CD8-positive, alpha-beta memory T cell (primary cell): ENCODE measurements at regions not wholly inside any gene's neighbourhood (a gene's known extent, or its start where the extent isn't known, plus 50 kb on each side); places are given as distances from the start of the nearest gene placed in this dataset.

Experiments used
- CTCF ChIA-PET: fragments of 350-600 bp; sonication (Branson Sonifier 250); formaldehyde crosslinking; loops from one replicate; lab custom pipeline; 2021; ENCODE audit warnings: antibody characterized with exemption; lab: Charles Lee
- POLR2A ChIA-PET: fragments of 350-600 bp; sonication (Branson Sonifier 250); formaldehyde crosslinking; loops from one replicate; lab custom pipeline; 2021; ENCODE audit warnings: antibody characterized with exemption; lab: Charles Lee
- DNase-seq, 5 donors: peaks; one replicate each; pipeline versions ENCODE4 v3.0.0 to v3.0.0-alpha.2; 2020 to 2022; ENCODE audit warnings: mixed read lengths in 1 of 5
- H3K27ac ChIP-seq: one replicate; pipeline ENCODE4 v1.7.0; 2013; ENCODE audit warnings: low read depth, mild to moderate bottlenecking, low read length, moderate library complexity
- H3K27me3 ChIP-seq: 2 replicates; pipeline ENCODE4 v1.7.0; 2013; ENCODE audit warnings: low read length, mild to moderate bottlenecking; ENCODE audit not compliant: insufficient read depth, poor library complexity, severe bottlenecking
- H3K36me3 ChIP-seq: 2 replicates; pipeline ENCODE4 v1.7.0; 2013; ENCODE audit warnings: mild to moderate bottlenecking, low read length, moderate library complexity; ENCODE audit not compliant: insufficient read depth
- H3K4me1 ChIP-seq: 2 replicates; pipeline ENCODE4 v1.7.0; 2013; ENCODE audit warnings: mild to moderate bottlenecking, low read length, moderate library complexity; ENCODE audit not compliant: insufficient read depth
- H3K4me3 ChIP-seq: 2 replicates; pipeline ENCODE4 v1.7.0; 2013; ENCODE audit warnings: mild to moderate bottlenecking, low read length
- H3K9me3 ChIP-seq: 2 replicates; pipeline ENCODE4 v1.7.0; 2013; ENCODE audit warnings: mild to moderate bottlenecking, low read length
- H3K27ac Mint-ChIP-seq, 8 donors: one replicate each; pipeline ENCODE4 v1.8.0; 2020 to 2021; ENCODE audit warnings: mixed read lengths in 8 of 8, mild to moderate bottlenecking in 6 of 8, inconsistent platforms in 3 of 8, moderate library complexity in 3 of 8
- H3K27me3 Mint-ChIP-seq, 2 donors: one replicate each; pipeline ENCODE4 v1.8.0; 2020 to 2021; ENCODE audit warnings: mixed read lengths in 2 of 2, mild to moderate bottlenecking in 1 of 2, moderate library complexity in 1 of 2
- H3K36me3 Mint-ChIP-seq, 3 donors: one replicate each; pipeline ENCODE4 v1.8.0; 2020 to 2021; ENCODE audit warnings: mixed read lengths in 3 of 3, inconsistent platforms in 1 of 3, mild to moderate bottlenecking in 1 of 3
- H3K4me1 Mint-ChIP-seq, 3 donors: one replicate each; pipeline ENCODE4 v1.8.0; 2020 to 2021; ENCODE audit warnings: mixed read lengths in 3 of 3, inconsistent platforms in 1 of 3, mild to moderate bottlenecking in 1 of 3
- H3K4me3 Mint-ChIP-seq, 7 donors: one replicate each; pipeline ENCODE4 v1.8.0; 2020 to 2021; ENCODE audit warnings: mixed read lengths in 7 of 7, mild to moderate bottlenecking in 6 of 7, moderate library complexity in 4 of 7, inconsistent platforms in 2 of 7
- H3K9me3 Mint-ChIP-seq, 5 donors: one replicate each; pipeline ENCODE4 v1.8.0; 2020 to 2022; ENCODE audit warnings: mixed read lengths in 5 of 5, mild to moderate bottlenecking in 3 of 5, moderate library complexity in 2 of 5, inconsistent platforms in 1 of 5

GRCh38 chr2:221153226-221153625, 418.9 kb downstream of the EPHA4 start:
- POLR2A ChIA-PET: no interaction called here

GRCh38 chr2:221154176-221154575, 417.9 kb downstream of the EPHA4 start:
- POLR2A ChIA-PET: no interaction called here
- Mint-ChIP-seq H3K9me3 (no peaks in the 10 kb centered on the region), H3K4me1 (no peaks in the 10 kb centered on the region), H3K27me3 (peaks cover 5 to 9% of the 10 kb centered on the region in 2 donors), H3K27ac (no peak overlapping the region), H3K36me3 (no peaks in the 10 kb centered on the region), H3K4me3 (no peak overlapping the region)
- no peak overlapping the region for H3K27ac ChIP-seq
- H3K36me3 ChIP-seq: no peaks in the 10 kb centered on the region
- no peaks in the 10 kb centered on the region for H3K27me3 ChIP-seq
- no peak overlapping the region for H3K4me3 ChIP-seq
- CTCF ChIA-PET: no interaction called here
- H3K9me3 ChIP-seq: no peaks in the 10 kb centered on the region
- DNase-seq: no peak
- H3K4me1 ChIP-seq: no peaks in the 10 kb centered on the region

More at GRCh38 chr2:221153226-221153625, 418.9 kb downstream of the EPHA4 start:
- Mint-ChIP-seq H3K9me3 (no peaks in the 10 kb centered on the region), H3K27ac (no peak overlapping the region), H3K4me3 (no peak overlapping the region), H3K27me3 (peaks cover 5 to 9% of the 10 kb centered on the region in 2 donors), H3K4me1 (no peaks in the 10 kb centered on the region), H3K36me3 (no peaks in the 10 kb centered on the region)
- no peak for DNase-seq
- Histone ChIP-seq H3K4me3 (no peak overlapping the region), H3K36me3 (no peaks in the 10 kb centered on the region), H3K4me1 (no peaks in the 10 kb centered on the region), H3K9me3 (no peaks in the 10 kb centered on the region), H3K27ac (no peak overlapping the region), H3K27me3 (no peaks in the 10 kb centered on the region)
- CTCF ChIA-PET: no interaction called here

GRCh38 chr2:221156062-221156734, 415.9 kb downstream of the EPHA4 start:
- H3K36me3 Mint-ChIP-seq: no peaks in the 10 kb centered on the region
- H3K27ac Mint-ChIP-seq: no peak overlapping the region
- H3K4me3 ChIP-seq: no peak overlapping the region
- no peaks in the 10 kb centered on the region for H3K27me3 ChIP-seq
- H3K9me3 ChIP-seq: no peaks in the 10 kb centered on the region
- DNase-seq: no peak
- ChIA-PET POLR2A (no interaction called here), CTCF (no interaction called here)
- H3K36me3 ChIP-seq: no peaks in the 10 kb centered on the region
- H3K4me1 Mint-ChIP-seq: no peaks in the 10 kb centered on the region
- H3K9me3 Mint-ChIP-seq: no peaks in the 10 kb centered on the region
- no peaks in the 10 kb centered on the region for H3K27me3 Mint-ChIP-seq
- H3K4me1 ChIP-seq: no peaks in the 10 kb centered on the region
- no peak overlapping the region for H3K27ac ChIP-seq
- H3K4me3 Mint-ChIP-seq: no peak overlapping the region

- no peaks in the 10 kb centered on the region for H3K27me3 Mint-ChIP-seq
- no peak overlapping the region for H3K27ac Mint-ChIP-seq
- Histone ChIP-seq H3K4me1 (no peaks in the 10 kb centered on the region), H3K27me3 (no peaks in the 10 kb centered on the region), H3K27ac (no peak overlapping the region), H3K9me3 (no peaks in the 10 kb centered on the region), H3K4me3 (no peak overlapping the region), H3K36me3 (no peaks in the 10 kb centered on the region)
- H3K4me3 Mint-ChIP-seq: no peak overlapping the region
- no peaks in the 10 kb centered on the region for H3K9me3 Mint-ChIP-seq
- CTCF ChIA-PET: no interaction called here
- no peaks in the 10 kb centered on the region for H3K36me3 Mint-ChIP-seq
- POLR2A ChIA-PET: no interaction called here
- no peak for DNase-seq
- H3K4me1 Mint-ChIP-seq: no peaks in the 10 kb centered on the region
These were observed 410.9 kb downstream of the EPHA4 start for GRCh38 chr2:221161186-221161585.

GRCh38 chr2:221166292-221166691, 405.8 kb downstream of the EPHA4 start:
- no peak for DNase-seq
- Mint-ChIP-seq H3K27me3 (no peaks in the 10 kb centered on the region), H3K36me3 (no peaks in the 10 kb centered on the region), H3K4me1 (no peaks in the 10 kb centered on the region), H3K9me3 (no peaks in the 10 kb centered on the region), H3K4me3 (no peak overlapping the region), H3K27ac (no peak overlapping the region)
- Histone ChIP-seq H3K36me3 (no peaks in the 10 kb centered on the region), H3K9me3 (no peaks in the 10 kb centered on the region), H3K4me1 (no peaks in the 10 kb centered on the region), H3K27ac (no peak overlapping the region), H3K4me3 (no peak overlapping the region), H3K27me3 (no peaks in the 10 kb centered on the region)
- ChIA-PET POLR2A (no interaction called here), CTCF (no interaction called here)

- no peaks in the 10 kb centered on the region for H3K27me3 ChIP-seq
- H3K27ac ChIP-seq: no peak overlapping the region
- H3K9me3 ChIP-seq: no peaks in the 10 kb centered on the region
- ChIA-PET CTCF (no interaction called here), POLR2A (no interaction called here)
- no peak overlapping the region for H3K4me3 Mint-ChIP-seq
- no peak for DNase-seq
- H3K36me3 ChIP-seq: no peaks in the 10 kb centered on the region
- H3K27ac Mint-ChIP-seq: no peak overlapping the region
- no peaks in the 10 kb centered on the region for H3K36me3 Mint-ChIP-seq
- H3K9me3 Mint-ChIP-seq: no peaks in the 10 kb centered on the region
- no peaks in the 10 kb centered on the region for H3K4me1 Mint-ChIP-seq
- H3K4me3 ChIP-seq: no peak overlapping the region
- H3K27me3 Mint-ChIP-seq: no peaks in the 10 kb centered on the region
- no peaks in the 10 kb centered on the region for H3K4me1 ChIP-seq
These were observed 404.5 kb downstream of the EPHA4 start for GRCh38 chr2:221167561-221167960.

- no peaks in the 10 kb centered on the region for H3K27me3 ChIP-seq
- no peak overlapping the region for H3K4me3 ChIP-seq
- no peaks in the 10 kb centered on the region for H3K27me3 Mint-ChIP-seq
- H3K9me3 ChIP-seq: no peaks in the 10 kb centered on the region
- ChIA-PET CTCF (no interaction called here), POLR2A (no interaction called here)
- no peak for DNase-seq
- H3K27ac ChIP-seq: no peak overlapping the region
- H3K4me1 Mint-ChIP-seq: no peaks in the 10 kb centered on the region
- no peaks in the 10 kb centered on the region for H3K9me3 Mint-ChIP-seq
- H3K4me1 ChIP-seq: no peaks in the 10 kb centered on the region
- H3K36me3 ChIP-seq: no peaks in the 10 kb centered on the region
- H3K27ac Mint-ChIP-seq: no peak overlapping the region
- H3K4me3 Mint-ChIP-seq: no peak overlapping the region
- no peaks in the 10 kb centered on the region for H3K36me3 Mint-ChIP-seq
These were observed 402.4 kb downstream of the EPHA4 start for GRCh38 chr2:221169724-221170123.

- Mint-ChIP-seq H3K4me1 (no peaks in the 10 kb centered on the region), H3K4me3 (no peak overlapping the region), H3K27me3 (no peaks in the 10 kb centered on the region), H3K36me3 (no peaks in the 10 kb centered on the region), H3K27ac (no peak overlapping the region), H3K9me3 (no peaks in the 10 kb centered on the region)
- Histone ChIP-seq H3K4me1 (no peaks in the 10 kb centered on the region), H3K4me3 (no peak overlapping the region), H3K9me3 (no peaks in the 10 kb centered on the region), H3K27me3 (no peaks in the 10 kb centered on the region), H3K36me3 (no peaks in the 10 kb centered on the region), H3K27ac (no peak overlapping the region)
- CTCF ChIA-PET: no interaction called here
- POLR2A ChIA-PET: no interaction called here
- DNase-seq: no peak
These were observed 401.6 kb downstream of the EPHA4 start for GRCh38 chr2:221170548-221170947.
